HepG2 (cell line): ENCODE measurements at regions not wholly inside any gene's neighbourhood (a gene's known extent, or its start where the extent isn't known, plus 50 kb on each side); places are given as distances from the start of the nearest gene placed in this dataset.

Source experiments
- ATAC-seq: fragments of 200-7000 bp; cut with Tn5 transposase; 3 replicates; pipeline ENCODE4 v1.9.1; 2020; ENCODE audit warnings: mild to moderate bottlenecking, moderate library complexity
- BruUV-seq: library from RNA; stranded (reverse); fragments of 400-500 nt; replicated peaks from 2 replicates; lab custom pipeline; 2021; lab: Mats Ljungman, UMichigan
- CTCF ChIA-PET: fragments of 300-600 bp; formaldehyde crosslinking; extraction: SDS; loops from one replicate; lab custom pipeline; 2021; ENCODE audit warnings: low total read pairs, inconsistent platforms, low intra/inter-chr PET ratio; lab: Yijun Ruan, JAX
- POLR2A ChIA-PET: fragments of 350-600 bp; sonication (Branson Sonifier 250); formaldehyde crosslinking; loops from one replicate; lab custom pipeline; 2020; ENCODE audit warnings: antibody characterized with exemption, inconsistent platforms; lab: Yijun Ruan, JAX
- DNase-seq: peaks from one replicate; pipeline ENCODE4 v3.0.0-alpha.2; 2015; ENCODE audit warnings: low spot score
- FAIRE-seq: peaks from 3 replicates; lab custom pipeline; 2011; peaks lifted over from hg19 to GRCh38; lab: Jason Lieb, UNC
- H2AFZ ChIP-seq: one replicate; pipeline ENCODE4 v1.6.1; 2011; ENCODE audit warnings: low read length, inconsistent platforms
- H3K27ac ChIP-seq: fragments of 300-600 bp; 3 replicates; pipeline ENCODE4 v1.8.0; 2011; ENCODE audit warnings: mixed run types, mild to moderate bottlenecking, mixed read lengths, low read length, inconsistent platforms; ENCODE audit not compliant: insufficient read depth; ENCODE audit errors: extremely low read length
- H3K27me3 ChIP-seq, 2 experiments: fragments of 200-600 bp in 1 of 2; 2 replicates in 1 of 2; 3 replicates in 1 of 2; pipeline versions ENCODE4 v1.6.0 to v1.8.0; 2011; ENCODE audit warnings: low read length in 2 of 2, mild to moderate bottlenecking in 2 of 2, moderate library complexity in 2 of 2, inconsistent platforms in 1 of 2; ENCODE audit not compliant: insufficient read depth in 2 of 2, control insufficient read depth in 1 of 2
- H3K36me3 ChIP-seq, 2 experiments: fragments of 200-600 bp in 1 of 2; replicated peaks in 1 of 2; 2 replicates in 1 of 2; 3 replicates in 1 of 2; pipeline versions ENCODE4 v1.5.1 to v1.8.0; 2011; ENCODE audit warnings: low read length in 2 of 2, inconsistent platforms in 1 of 2; ENCODE audit not compliant: insufficient read depth in 2 of 2, control insufficient read depth in 1 of 2
- H3K4me1 ChIP-seq: 2 replicates; pipeline ENCODE4 v1.5.1; 2012; ENCODE audit warnings: low read length, inconsistent platforms; ENCODE audit not compliant: insufficient read depth
- H3K4me2 ChIP-seq: 2 replicates; pipeline ENCODE4 v1.6.0; 2011; ENCODE audit warnings: low read depth, low read length, inconsistent platforms
- H3K4me3 ChIP-seq, 3 experiments: fragments of 200-600 bp in 1 of 3; sonication (generic), shearing (Covaris generic) in 1 of 3; replicated peaks in 1 of 3; 2 replicates each; pipeline ENCODE4 v1.5.1; 2011 to 2016; ENCODE audit warnings: low read length in 3 of 3, inconsistent platforms in 2 of 3, low read depth in 2 of 3, mild to moderate bottlenecking in 2 of 3, control low read depth in 1 of 3, mixed read lengths in 1 of 3; ENCODE audit not compliant: insufficient read depth in 1 of 3
- H3K79me2 ChIP-seq: one replicate; pipeline ENCODE4 v1.6.1; 2011; ENCODE audit warnings: low read length, inconsistent platforms; ENCODE audit not compliant: insufficient read depth
- H3K9ac ChIP-seq: 2 replicates; pipeline ENCODE4 v1.6.0; 2011; ENCODE audit warnings: mild to moderate bottlenecking, low read depth, low read length, inconsistent platforms; ENCODE audit not compliant: insufficient read depth
- H3K9me3 ChIP-seq: 2 replicates; pipeline ENCODE4 v1.5.1; 2012; ENCODE audit warnings: mild to moderate bottlenecking, low read length
- H4K20me1 ChIP-seq: 2 replicates; pipeline ENCODE4 v1.6.0; 2011; ENCODE audit warnings: inconsistent platforms, mild to moderate bottlenecking, low read length, moderate library complexity; ENCODE audit not compliant: insufficient read depth
- ARHGAP35 ChIP-seq: sonication (generic); formaldehyde crosslinking; IDR thresholded peaks from 2 replicates; pipeline ENCODE4 v1.9.0; 2022; ENCODE audit warnings: mild to moderate bottlenecking, inconsistent platforms, moderate library complexity, missing genetic modification reagents, borderline replicate concordance
- DMAP1 ChIP-seq: IDR thresholded peaks from 2 replicates; pipeline ENCODE4 v1.6.1; 2016
- ELF4 ChIP-seq: sonication (generic); formaldehyde crosslinking; IDR thresholded peaks from 2 replicates; pipeline ENCODE4 v1.5.0; 2020; ENCODE audit warnings: missing genetic modification reagents, mild to moderate bottlenecking, moderate library complexity, borderline replicate concordance
- MBNL3 ChIP-seq: fragments of 250-450 bp; sonication (Bioruptor Pico); conservative IDR thresholded peaks from 2 replicates; pipeline ENCODE4 v1.8.0; 2022; ENCODE audit warnings: mild to moderate bottlenecking, inconsistent platforms
- NRL ChIP-seq: sonication (generic); formaldehyde crosslinking; IDR thresholded peaks from 2 replicates; pipeline ENCODE4 v1.5.0; 2020; ENCODE audit warnings: missing genetic modification reagents, mild to moderate bottlenecking, moderate library complexity, borderline replicate concordance
- RAD51 ChIP-seq: fragments of 450-650 bp; IDR thresholded peaks from 2 replicates; pipeline ENCODE4 v1.6.1; 2016; ENCODE audit warnings: borderline replicate concordance
- RNF2 ChIP-seq: fragments of 450-650 bp; conservative IDR thresholded peaks from 2 replicates; pipeline ENCODE4 v1.6.1; 2016; ENCODE audit warnings: low read depth
- SAFB2 ChIP-seq: sonication (generic); formaldehyde crosslinking; IDR thresholded peaks from 2 replicates; pipeline ENCODE4 v1.5.1; 2020; ENCODE audit warnings: missing genetic modification reagents, low read depth, mild to moderate bottlenecking, borderline replicate concordance
- SCMH1 ChIP-seq: sonication (generic); formaldehyde crosslinking; IDR thresholded peaks from 2 replicates; pipeline ENCODE4 v1.9.0; 2021; ENCODE audit warnings: missing genetic modification reagents, mild to moderate bottlenecking, borderline replicate concordance
- TEAD2 ChIP-seq: sonication (generic); formaldehyde crosslinking; IDR thresholded peaks from 2 replicates; pipeline ENCODE4 v1.9.0; 2021; ENCODE audit warnings: missing genetic modification reagents
- TRIM22 ChIP-seq: fragments of 450-650 bp; IDR thresholded peaks from 2 replicates; pipeline ENCODE4 v1.6.1; 2017
- TRIM24 ChIP-seq: sonication (generic); formaldehyde crosslinking; IDR thresholded peaks from 2 replicates; pipeline ENCODE4 v1.8.0; 2022; ENCODE audit warnings: mild to moderate bottlenecking, missing genetic modification reagents
- ZNF354B ChIP-seq: sonication (generic); formaldehyde crosslinking; IDR thresholded peaks from 2 replicates; pipeline ENCODE4 v1.8.0; 2022; ENCODE audit warnings: mild to moderate bottlenecking, missing genetic modification reagents
- ZNF850 ChIP-seq: sonication (generic); formaldehyde crosslinking; conservative IDR thresholded peaks from 2 replicates; pipeline ENCODE4 v1.9.0; 2021; ENCODE audit warnings: mild to moderate bottlenecking, missing genetic modification reagents
- WGBS: methylation state at CpG from one replicate; pipeline ENCODE4 v1.1.6; 2017; ENCODE audit warnings: low lambda C conversion rate; 5-methylcytosine and 5-hydroxymethylcytosine counted together
- in situ Hi-C: cut with HindIII; loops from 2 replicates; pipeline ENCODE4 v1.10.0; 2017; ENCODE audit warnings: low pct_unique_long_range_greater_than_20kb; ENCODE audit not compliant: extremely low pct_ligation_motif_present
- intact Hi-C: fragments of 100-400 bp; cut with micrococcal nuclease; formaldehyde crosslinking; loops from one replicate; pipeline ENCODE4 v1.10.0; 2022; ENCODE audit not compliant: unreplicated experiment

- no peak for TF ChIP-seq RAD51
- TF ChIP-seq ZNF850 (CRISPR knock-in tag): no peak
Observed at GRCh38 chrX:39966176-39966575, 131.6 kb downstream of the BCOR start (continued).

- H3K4me1 ChIP-seq: peaks cover 22% of the 10 kb centered on the region
- no peaks in the 10 kb centered on the region for H3K36me3 ChIP-seq
- H3K4me2 ChIP-seq: no peak overlapping the region
- no peak for ATAC-seq
- in situ Hi-C loops: no loop called here
- no peaks in the 10 kb centered on the region for H3K79me2 ChIP-seq
- no peak for TF ChIP-seq NRL
- TF ChIP-seq MBNL3 (CRISPR knock-in tag): no peak
- no peak for TF ChIP-seq RNF2
- TF ChIP-seq TRIM22: no peak
- TF ChIP-seq TRIM24: no peak
- TF ChIP-seq SAFB2 (CRISPR knock-in tag): no peak
- no peak for TF ChIP-seq DMAP1 (CRISPR knock-in tag)
- no peak for TF ChIP-seq SCMH1
- no peak for TF ChIP-seq ARHGAP35 (CRISPR knock-in tag)
- no peak for TF ChIP-seq TEAD2 (CRISPR knock-in tag)
- TF ChIP-seq ZNF354B (CRISPR knock-in tag): no peak
- no peak for TF ChIP-seq ELF4 (CRISPR knock-in tag)
- TF ChIP-seq, all 625 proteins: peak for 0
- Histone ChIP-seq H3K4me3 (no peak overlapping the region), H3K9me3 (peaks cover 4% of the 10 kb centered on the region; the same call in 1 of the 2 replicates), H3K9ac (no peak overlapping the region), H4K20me1 (no peaks in the 10 kb centered on the region), H3K27ac (no peak overlapping the region), H2AFZ (no peak overlapping the region), H3K27me3 (no peaks in the 10 kb centered on the region)
- DNase-seq: no peak
- POLR2A ChIA-PET: no interaction called here
- CTCF ChIA-PET: no interaction called here
- WGBS: 63% methylated on average over 4 of the region's 4 CpGs
- BruUV-seq: no TSS peak
- intact Hi-C loops: no loop called here
- FAIRE-seq: no peak
Observed at GRCh38 chrX:39967348-39967747, 130.4 kb downstream of the BCOR start.
